Peyer's patch (tissue), 4 donors: ENCODE measurements at regions not wholly inside any gene's neighbourhood (a gene's known extent, or its start where the extent isn't known, plus 50 kb on each side); places are given as distances from the start of the nearest gene placed in this dataset.

Experiments used
- POLR2A ChIP-seq, 2 donors: fragments of 450-650 bp; IDR thresholded peaks; one replicate each; pipeline ENCODE4 v1.5.1; 2017; ENCODE audit warnings: antibody characterized with exemption in 2 of 2, mild to moderate bottlenecking in 2 of 2, moderate library complexity in 2 of 2
- TF ChIP-seq, protein P1 (sequence below), 6 experiments: fragments of 450-650 bp in 4 of 6; fragments of 200-600 bp in 2 of 6; sonication (generic) in 1 of 6; IDR thresholded peaks; one replicate each; pipeline ENCODE4 v1.5.1; 2017 to 2019; ENCODE audit warnings: antibody characterized with exemption in 6 of 6, mild to moderate bottlenecking in 3 of 6, moderate library complexity in 1 of 6

DNA sequence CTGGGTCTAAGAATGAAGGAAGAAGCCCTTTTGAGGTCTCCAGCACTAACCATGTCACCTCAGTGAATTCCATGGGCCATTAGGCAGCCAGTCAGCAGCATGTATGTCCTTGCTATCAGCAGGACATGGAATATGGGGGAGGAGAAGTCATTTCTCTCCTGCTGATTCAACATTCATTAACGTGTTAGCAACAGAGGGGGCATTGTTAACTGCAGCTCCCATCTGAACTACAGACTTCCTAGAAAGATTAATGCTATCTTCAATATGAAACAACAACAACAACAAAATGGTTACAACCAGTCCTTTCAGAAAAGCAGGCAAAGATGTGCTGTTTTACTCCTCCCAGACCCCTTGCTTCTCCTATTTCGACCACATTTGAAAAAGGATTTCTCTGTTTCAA lies 120.4 kb upstream of the SLC34A2 start:
- no peak for TF ChIP-seq POLR2A (IDR thresholded peaks at IDR 0.05)
- TF ChIP-seq, protein P1, sequence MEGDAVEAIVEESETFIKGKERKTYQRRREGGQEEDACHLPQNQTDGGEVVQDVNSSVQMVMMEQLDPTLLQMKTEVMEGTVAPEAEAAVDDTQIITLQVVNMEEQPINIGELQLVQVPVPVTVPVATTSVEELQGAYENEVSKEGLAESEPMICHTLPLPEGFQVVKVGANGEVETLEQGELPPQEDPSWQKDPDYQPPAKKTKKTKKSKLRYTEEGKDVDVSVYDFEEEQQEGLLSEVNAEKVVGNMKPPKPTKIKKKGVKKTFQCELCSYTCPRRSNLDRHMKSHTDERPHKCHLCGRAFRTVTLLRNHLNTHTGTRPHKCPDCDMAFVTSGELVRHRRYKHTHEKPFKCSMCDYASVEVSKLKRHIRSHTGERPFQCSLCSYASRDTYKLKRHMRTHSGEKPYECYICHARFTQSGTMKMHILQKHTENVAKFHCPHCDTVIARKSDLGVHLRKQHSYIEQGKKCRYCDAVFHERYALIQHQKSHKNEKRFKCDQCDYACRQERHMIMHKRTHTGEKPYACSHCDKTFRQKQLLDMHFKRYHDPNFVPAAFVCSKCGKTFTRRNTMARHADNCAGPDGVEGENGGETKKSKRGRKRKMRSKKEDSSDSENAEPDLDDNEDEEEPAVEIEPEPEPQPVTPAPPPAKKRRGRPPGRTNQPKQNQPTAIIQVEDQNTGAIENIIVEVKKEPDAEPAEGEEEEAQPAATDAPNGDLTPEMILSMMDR (IDR thresholded peaks at IDR 0.05) = no peak
